ENCODE measurements at regions not wholly inside any gene's neighbourhood (a gene's known extent, or its start where the extent isn't known, plus 50 kb on each side); places are given as distances from the start of the nearest gene placed in this dataset.

GRCh38 chr9:88927510-88927909 lies 63.8 kb upstream of the S1PR3 start:
- Histone ChIP-seq H3K27ac (ENCODE audit: extremely low read depth, low read depth, low read length) (no peak overlapping the region), H3K4me1 (ENCODE audit: control insufficient read depth, insufficient read depth, low read length) (no peaks in the 10 kb centered on the region), H3K36me3 (ENCODE audit: control insufficient read depth in 2 of 2, insufficient read depth in 1 of 2, low read length in 2 of 2) (no peaks in the 10 kb centered on the region), H3K9me3 (ENCODE audit: control insufficient read depth, insufficient read depth, low read depth, low read length) (no peaks in the 10 kb centered on the region), H3K4me3 (ENCODE audit: low read depth, low read length) (no peak overlapping the region)
- ChIA-PET CTCF (interaction anchor here (0.6 kb wide), 1 partner anchor 146 kb away, joined by 3 read pairs; no protein-coding TSS in a partner anchor), POLR2A (no interaction called here)
- TF ChIP-seq HOXC10 (CRISPR knock-in tag; IDR thresholded peaks at IDR 0.05) (no peak), ZNF175 (tag by site-specific recombination; IDR thresholded peaks at IDR 0.05) (no peak), ZNF768 (tag by site-specific recombination; IDR thresholded peaks at IDR 0.05) (no peak)

DNA sequence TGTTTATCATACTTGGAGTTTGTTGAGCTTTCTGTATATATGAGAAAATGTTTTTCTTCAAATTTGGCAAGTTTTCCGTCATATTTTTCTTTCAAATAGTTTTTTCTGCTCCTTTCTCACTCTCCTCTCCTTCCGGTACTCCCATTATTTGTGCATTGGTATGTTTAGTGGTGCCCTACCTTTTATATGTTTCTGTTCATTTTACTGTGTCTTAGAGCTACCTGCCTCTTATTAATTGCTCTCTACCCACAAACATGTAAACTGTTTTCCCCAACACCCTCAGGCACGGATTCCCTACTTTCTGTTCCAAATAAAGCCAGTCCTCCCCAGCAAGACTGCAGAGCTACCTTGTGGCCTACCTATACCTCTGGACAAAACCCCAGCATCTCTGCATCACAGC lies 60.6 kb upstream of the S1PR3 start:
- H3K4me1 ChIP-seq (ENCODE audit: control insufficient read depth, insufficient read depth, low read length) = no peaks in the 10 kb centered on the region
- no peaks in the 10 kb centered on the region for H3K36me3 ChIP-seq (ENCODE audit: control insufficient read depth in 2 of 2, insufficient read depth in 1 of 2, low read length in 2 of 2)
- no peak overlapping the region for H3K27ac ChIP-seq (ENCODE audit: extremely low read depth, low read depth, low read length)
- H3K4me3 ChIP-seq (ENCODE audit: low read depth, low read length) = no peak overlapping the region
- POLR2A ChIA-PET = no interaction called here
- H3K9me3 ChIP-seq (ENCODE audit: control insufficient read depth, insufficient read depth, low read depth, low read length) = no peaks in the 10 kb centered on the region
- TF ChIP-seq SETDB1 (IDR thresholded peaks at IDR 0.05; ENCODE audit: insufficient read length, low read length) (peak; percentile 64), ZNF140 (tag by site-specific recombination; IDR thresholded peaks at IDR 0.05) (no peak)
- CTCF ChIA-PET = interaction anchor here (0.6 kb wide), 2 partner anchors 17 to 414 kb away, joined by 3 read pairs; no protein-coding TSS in a partner anchor

DNA sequence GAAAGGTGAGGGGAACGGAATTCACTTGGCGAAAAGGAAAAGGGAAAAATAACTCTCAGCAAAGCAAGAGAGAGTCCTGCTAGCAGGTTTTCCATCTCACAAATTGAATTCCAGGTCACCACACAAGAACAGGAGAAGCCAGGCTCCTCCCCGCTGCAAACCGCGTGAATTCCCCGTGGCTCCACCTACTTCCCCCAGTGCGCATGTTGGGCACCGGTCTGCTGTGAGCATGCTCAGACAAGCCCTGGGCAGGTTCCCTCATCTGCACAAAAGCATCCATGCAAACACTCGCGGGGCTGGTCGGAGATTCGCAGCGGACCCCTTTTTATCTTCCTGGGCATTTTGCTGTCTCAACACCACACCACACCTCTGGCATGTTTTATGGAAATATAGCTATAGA lies 58.5 kb upstream of the S1PR3 start:
- Histone ChIP-seq H3K4me3 (ENCODE audit: low read depth, low read length) (no peak overlapping the region), H3K27ac (ENCODE audit: extremely low read depth, low read depth, low read length) (no peak overlapping the region), H3K9me3 (ENCODE audit: control insufficient read depth, insufficient read depth, low read depth, low read length) (no peaks in the 10 kb centered on the region), H3K36me3 (ENCODE audit: control insufficient read depth in 2 of 2, insufficient read depth in 1 of 2, low read length in 2 of 2) (no peaks in the 10 kb centered on the region), H3K4me1 (ENCODE audit: control insufficient read depth, insufficient read depth, low read length) (no peaks in the 10 kb centered on the region)
- POLR2A ChIA-PET = no interaction called here
- CTCF ChIA-PET = interaction anchor here (0.7 kb wide), 1 partner anchor 472 kb away, joined by 4 read pairs; no protein-coding TSS in a partner anchor
- TF ChIP-seq ZNF2 (tag by site-specific recombination; IDR thresholded peaks at IDR 0.05) (no peak), ELK4 (IDR thresholded peaks at IDR 0.05; ENCODE audit: borderline replicate concordance, low read depth, low read length) (no peak), ZNF791 (tag by site-specific recombination; IDR thresholded peaks at IDR 0.05) (no peak), PATZ1 (tag by site-specific recombination; IDR thresholded peaks at IDR 0.05) (no peak), ZNF639 (tag by site-specific recombination; IDR thresholded peaks at IDR 0.05) (no peak), KLF1 (tag by site-specific recombination; IDR thresholded peaks at IDR 0.05) (no peak), ZNF335 (tag by site-specific recombination; conservative IDR thresholded peaks at IDR 0.05) (no peak), ZNF585B (tag by site-specific recombination; IDR thresholded peaks at IDR 0.05) (no peak)
- TF ChIP-seq, protein P1, sequence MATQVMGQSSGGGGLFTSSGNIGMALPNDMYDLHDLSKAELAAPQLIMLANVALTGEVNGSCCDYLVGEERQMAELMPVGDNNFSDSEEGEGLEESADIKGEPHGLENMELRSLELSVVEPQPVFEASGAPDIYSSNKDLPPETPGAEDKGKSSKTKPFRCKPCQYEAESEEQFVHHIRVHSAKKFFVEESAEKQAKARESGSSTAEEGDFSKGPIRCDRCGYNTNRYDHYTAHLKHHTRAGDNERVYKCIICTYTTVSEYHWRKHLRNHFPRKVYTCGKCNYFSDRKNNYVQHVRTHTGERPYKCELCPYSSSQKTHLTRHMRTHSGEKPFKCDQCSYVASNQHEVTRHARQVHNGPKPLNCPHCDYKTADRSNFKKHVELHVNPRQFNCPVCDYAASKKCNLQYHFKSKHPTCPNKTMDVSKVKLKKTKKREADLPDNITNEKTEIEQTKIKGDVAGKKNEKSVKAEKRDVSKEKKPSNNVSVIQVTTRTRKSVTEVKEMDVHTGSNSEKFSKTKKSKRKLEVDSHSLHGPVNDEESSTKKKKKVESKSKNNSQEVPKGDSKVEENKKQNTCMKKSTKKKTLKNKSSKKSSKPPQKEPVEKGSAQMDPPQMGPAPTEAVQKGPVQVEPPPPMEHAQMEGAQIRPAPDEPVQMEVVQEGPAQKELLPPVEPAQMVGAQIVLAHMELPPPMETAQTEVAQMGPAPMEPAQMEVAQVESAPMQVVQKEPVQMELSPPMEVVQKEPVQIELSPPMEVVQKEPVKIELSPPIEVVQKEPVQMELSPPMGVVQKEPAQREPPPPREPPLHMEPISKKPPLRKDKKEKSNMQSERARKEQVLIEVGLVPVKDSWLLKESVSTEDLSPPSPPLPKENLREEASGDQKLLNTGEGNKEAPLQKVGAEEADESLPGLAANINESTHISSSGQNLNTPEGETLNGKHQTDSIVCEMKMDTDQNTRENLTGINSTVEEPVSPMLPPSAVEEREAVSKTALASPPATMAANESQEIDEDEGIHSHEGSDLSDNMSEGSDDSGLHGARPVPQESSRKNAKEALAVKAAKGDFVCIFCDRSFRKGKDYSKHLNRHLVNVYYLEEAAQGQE (tag by site-specific recombination; IDR thresholded peaks at IDR 0.05) = no peak
- TF ChIP-seq, protein P2, sequence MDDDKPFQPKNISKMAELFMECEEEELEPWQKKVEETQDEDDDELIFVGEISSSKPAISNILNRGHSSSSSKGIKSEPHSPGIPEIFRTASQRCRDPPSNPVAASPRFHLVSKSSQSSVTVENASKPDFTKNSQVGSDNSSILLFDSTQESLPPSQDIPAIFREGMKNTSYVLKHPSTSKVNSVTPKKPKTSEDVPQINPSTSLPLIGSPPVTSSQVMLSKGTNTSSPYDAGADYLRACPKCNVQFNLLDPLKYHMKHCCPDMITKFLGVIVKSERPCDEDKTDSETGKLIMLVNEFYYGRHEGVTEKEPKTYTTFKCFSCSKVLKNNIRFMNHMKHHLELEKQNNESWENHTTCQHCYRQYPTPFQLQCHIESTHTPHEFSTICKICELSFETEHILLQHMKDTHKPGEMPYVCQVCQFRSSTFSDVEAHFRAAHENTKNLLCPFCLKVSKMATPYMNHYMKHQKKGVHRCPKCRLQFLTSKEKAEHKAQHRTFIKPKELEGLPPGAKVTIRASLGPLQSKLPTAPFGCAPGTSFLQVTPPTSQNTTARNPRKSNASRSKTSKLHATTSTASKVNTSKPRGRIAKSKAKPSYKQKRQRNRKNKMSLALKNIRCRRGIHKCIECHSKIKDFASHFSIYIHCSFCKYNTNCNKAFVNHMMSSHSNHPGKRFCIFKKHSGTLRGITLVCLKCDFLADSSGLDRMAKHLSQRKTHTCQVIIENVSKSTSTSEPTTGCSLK (tag by site-specific recombination; IDR thresholded peaks at IDR 0.05) = no peak
- TF ChIP-seq, protein P3, sequence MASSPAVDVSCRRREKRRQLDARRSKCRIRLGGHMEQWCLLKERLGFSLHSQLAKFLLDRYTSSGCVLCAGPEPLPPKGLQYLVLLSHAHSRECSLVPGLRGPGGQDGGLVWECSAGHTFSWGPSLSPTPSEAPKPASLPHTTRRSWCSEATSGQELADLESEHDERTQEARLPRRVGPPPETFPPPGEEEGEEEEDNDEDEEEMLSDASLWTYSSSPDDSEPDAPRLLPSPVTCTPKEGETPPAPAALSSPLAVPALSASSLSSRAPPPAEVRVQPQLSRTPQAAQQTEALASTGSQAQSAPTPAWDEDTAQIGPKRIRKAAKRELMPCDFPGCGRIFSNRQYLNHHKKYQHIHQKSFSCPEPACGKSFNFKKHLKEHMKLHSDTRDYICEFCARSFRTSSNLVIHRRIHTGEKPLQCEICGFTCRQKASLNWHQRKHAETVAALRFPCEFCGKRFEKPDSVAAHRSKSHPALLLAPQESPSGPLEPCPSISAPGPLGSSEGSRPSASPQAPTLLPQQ (tag by site-specific recombination; IDR thresholded peaks at IDR 0.05) = no peak
- TF ChIP-seq, protein P4, sequence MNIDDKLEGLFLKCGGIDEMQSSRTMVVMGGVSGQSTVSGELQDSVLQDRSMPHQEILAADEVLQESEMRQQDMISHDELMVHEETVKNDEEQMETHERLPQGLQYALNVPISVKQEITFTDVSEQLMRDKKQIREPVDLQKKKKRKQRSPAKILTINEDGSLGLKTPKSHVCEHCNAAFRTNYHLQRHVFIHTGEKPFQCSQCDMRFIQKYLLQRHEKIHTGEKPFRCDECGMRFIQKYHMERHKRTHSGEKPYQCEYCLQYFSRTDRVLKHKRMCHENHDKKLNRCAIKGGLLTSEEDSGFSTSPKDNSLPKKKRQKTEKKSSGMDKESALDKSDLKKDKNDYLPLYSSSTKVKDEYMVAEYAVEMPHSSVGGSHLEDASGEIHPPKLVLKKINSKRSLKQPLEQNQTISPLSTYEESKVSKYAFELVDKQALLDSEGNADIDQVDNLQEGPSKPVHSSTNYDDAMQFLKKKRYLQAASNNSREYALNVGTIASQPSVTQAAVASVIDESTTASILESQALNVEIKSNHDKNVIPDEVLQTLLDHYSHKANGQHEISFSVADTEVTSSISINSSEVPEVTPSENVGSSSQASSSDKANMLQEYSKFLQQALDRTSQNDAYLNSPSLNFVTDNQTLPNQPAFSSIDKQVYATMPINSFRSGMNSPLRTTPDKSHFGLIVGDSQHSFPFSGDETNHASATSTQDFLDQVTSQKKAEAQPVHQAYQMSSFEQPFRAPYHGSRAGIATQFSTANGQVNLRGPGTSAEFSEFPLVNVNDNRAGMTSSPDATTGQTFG (tag by site-specific recombination; IDR thresholded peaks at IDR 0.05; ENCODE audit: borderline replicate concordance) = no peak
